Vagina (tissue), 2 donors: ENCODE measurements at regions not wholly inside any gene's neighbourhood (a gene's known extent, or its start where the extent isn't known, plus 50 kb on each side); places are given as distances from the start of the nearest gene placed in this dataset.

Experiments
- DNase-seq, 2 donors: peaks; one replicate each; pipeline ENCODE4 v3.0.0-alpha.2; 2017; ENCODE audit errors: extremely low spot score in 2 of 2
- H3K27ac ChIP-seq: fragments of 200-600 bp; sonication (generic); one replicate; pipeline ENCODE4 v1.5.1; 2019
- H3K27me3 ChIP-seq: fragments of 200-600 bp; sonication (generic); one replicate; pipeline ENCODE4 v1.5.1; 2019
- H3K36me3 ChIP-seq, 2 donors: fragments of 200-600 bp; sonication (generic); one replicate each; pipeline ENCODE4 v1.5.1; 2017 to 2019
- H3K4me1 ChIP-seq: fragments of 200-600 bp; sonication (generic); one replicate; pipeline ENCODE4 v1.5.1; 2019
- H3K4me3 ChIP-seq, 2 donors: fragments of 200-600 bp; sonication (generic); 1 replicate in 1 of 2; 2 replicates in 1 of 2; pipeline ENCODE4 v1.5.1; 2016 to 2019
- H3K9me3 ChIP-seq: fragments of 200-600 bp; sonication (generic); one replicate; pipeline ENCODE4 v1.5.1; 2019
- POLR2A ChIP-seq, 2 donors: fragments of 450-650 bp; IDR thresholded peaks; one replicate each; pipeline ENCODE4 v1.6.1; 2017; ENCODE audit warnings: antibody characterized with exemption in 2 of 2, mild to moderate bottlenecking in 2 of 2, moderate library complexity in 2 of 2
- POLR2AphosphoS5 ChIP-seq, 2 donors: sonication (generic); formaldehyde crosslinking; IDR thresholded peaks; one replicate each; pipeline ENCODE4 v1.9.0; 2017; ENCODE audit warnings: antibody characterized with exemption in 2 of 2, mild to moderate bottlenecking in 2 of 2, low read depth in 1 of 2; ENCODE audit not compliant: insufficient read depth in 1 of 2
- intact Hi-C: fragments of 100-400 bp; cut with DNase I; formaldehyde crosslinking; loops from one replicate; pipeline ENCODE4 v1.15.1; 2023
- TF ChIP-seq, protein P1 (sequence below), 3 experiments: fragments of 450-650 bp in 2 of 3; fragments of 200-600 bp in 1 of 3; sonication (generic) in 1 of 3; IDR thresholded peaks; one replicate each; pipeline ENCODE4 v1.5.1; 2017 to 2019; ENCODE audit warnings: antibody characterized with exemption in 3 of 3, mild to moderate bottlenecking in 2 of 3, moderate library complexity in 2 of 3

DNA sequence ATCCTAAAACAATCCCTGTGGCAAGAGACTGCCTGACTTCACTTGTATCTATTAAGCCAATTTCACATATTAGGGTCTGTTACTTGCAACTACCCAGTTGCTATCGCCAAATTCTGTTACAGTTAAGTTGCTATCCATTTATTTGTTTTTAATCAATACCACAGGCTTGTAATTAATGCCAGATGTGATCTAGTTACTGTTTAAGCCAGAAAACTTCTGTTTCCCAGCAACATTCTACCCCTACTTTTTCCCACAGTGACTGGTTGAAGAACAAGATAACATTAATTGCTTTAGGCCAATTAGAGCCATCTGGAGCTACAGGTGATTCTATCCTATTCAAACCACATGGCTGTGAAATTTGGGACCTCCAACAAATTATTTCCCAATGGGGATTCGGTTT is 131.3 kb downstream of the ALOX5 start:
- TF ChIP-seq POLR2AphosphoS5 (IDR thresholded peaks at IDR 0.05; ENCODE audit: insufficient read depth in 1 of 2, low read depth in 1 of 2) (no peak), POLR2A (IDR thresholded peaks at IDR 0.05) (no peak)
- TF ChIP-seq, protein P1, sequence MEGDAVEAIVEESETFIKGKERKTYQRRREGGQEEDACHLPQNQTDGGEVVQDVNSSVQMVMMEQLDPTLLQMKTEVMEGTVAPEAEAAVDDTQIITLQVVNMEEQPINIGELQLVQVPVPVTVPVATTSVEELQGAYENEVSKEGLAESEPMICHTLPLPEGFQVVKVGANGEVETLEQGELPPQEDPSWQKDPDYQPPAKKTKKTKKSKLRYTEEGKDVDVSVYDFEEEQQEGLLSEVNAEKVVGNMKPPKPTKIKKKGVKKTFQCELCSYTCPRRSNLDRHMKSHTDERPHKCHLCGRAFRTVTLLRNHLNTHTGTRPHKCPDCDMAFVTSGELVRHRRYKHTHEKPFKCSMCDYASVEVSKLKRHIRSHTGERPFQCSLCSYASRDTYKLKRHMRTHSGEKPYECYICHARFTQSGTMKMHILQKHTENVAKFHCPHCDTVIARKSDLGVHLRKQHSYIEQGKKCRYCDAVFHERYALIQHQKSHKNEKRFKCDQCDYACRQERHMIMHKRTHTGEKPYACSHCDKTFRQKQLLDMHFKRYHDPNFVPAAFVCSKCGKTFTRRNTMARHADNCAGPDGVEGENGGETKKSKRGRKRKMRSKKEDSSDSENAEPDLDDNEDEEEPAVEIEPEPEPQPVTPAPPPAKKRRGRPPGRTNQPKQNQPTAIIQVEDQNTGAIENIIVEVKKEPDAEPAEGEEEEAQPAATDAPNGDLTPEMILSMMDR (IDR thresholded peaks at IDR 0.05), result no peak
- no peaks in the 10 kb centered on the region for H3K9me3 ChIP-seq
- DNase-seq, result no peak
- H3K27me3 ChIP-seq, result no peaks in the 10 kb centered on the region
- no peak overlapping the region for H3K4me3 ChIP-seq
- H3K27ac ChIP-seq, result no peak overlapping the region
- no peaks in the 10 kb centered on the region for H3K4me1 ChIP-seq
- intact Hi-C loops, result no loop called here
- H3K36me3 ChIP-seq, result no peaks in the 10 kb centered on the region

DNA sequence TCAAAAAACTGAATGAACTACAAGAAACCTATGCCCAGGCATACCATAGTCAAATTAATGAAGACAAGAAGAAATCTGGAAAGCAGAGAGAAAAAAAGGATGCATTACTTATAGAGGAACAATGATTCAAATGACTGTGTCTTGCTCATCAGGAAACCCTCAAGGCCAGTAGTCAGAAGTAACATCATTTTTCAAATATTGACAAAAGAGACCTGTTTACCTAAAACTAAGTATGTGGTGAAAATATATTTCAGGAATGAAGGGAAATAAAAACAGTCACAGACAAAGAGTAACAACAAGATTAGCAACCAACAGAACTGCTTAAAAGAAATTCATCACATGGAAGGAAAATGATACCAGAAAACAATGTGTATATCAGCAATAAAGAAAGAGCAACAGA is 128.4 kb downstream of the ALOX5 start:
- DNase-seq, result no peak
- no peaks in the 10 kb centered on the region for H3K36me3 ChIP-seq
- TF ChIP-seq POLR2AphosphoS5 (IDR thresholded peaks at IDR 0.05; ENCODE audit: insufficient read depth in 1 of 2, low read depth in 1 of 2), result no peak
- TF ChIP-seq, protein P1 (IDR thresholded peaks at IDR 0.05), result no peak
- TF ChIP-seq POLR2A (IDR thresholded peaks at IDR 0.05), result no peak
- H3K4me1 ChIP-seq, result no peaks in the 10 kb centered on the region
- no peaks in the 10 kb centered on the region for H3K9me3 ChIP-seq
- no peaks in the 10 kb centered on the region for H3K27me3 ChIP-seq
- H3K4me3 ChIP-seq, result no peak overlapping the region
- H3K27ac ChIP-seq, result no peak overlapping the region
- intact Hi-C loops, result no loop called here

DNA sequence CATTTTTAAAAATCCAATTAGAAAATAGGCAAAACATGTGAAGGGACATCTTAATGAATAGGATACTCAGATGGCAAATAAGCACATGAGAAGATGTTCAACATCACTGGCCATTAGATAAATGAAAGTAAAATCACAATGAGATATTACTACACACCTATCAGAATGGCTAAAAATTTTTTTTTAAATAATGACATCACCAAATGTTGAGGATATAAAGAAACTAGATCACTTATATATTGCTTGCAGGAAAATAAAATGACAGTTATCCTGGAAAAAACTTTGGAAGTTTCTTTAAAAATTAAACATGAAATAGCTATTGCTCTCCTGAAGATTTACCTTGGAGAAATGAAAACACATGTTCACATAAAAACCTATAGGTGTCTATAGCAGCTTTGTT is 127.8 kb downstream of the ALOX5 start:
- H3K9me3 ChIP-seq, result no peaks in the 10 kb centered on the region
- H3K4me1 ChIP-seq, result no peaks in the 10 kb centered on the region
- H3K27ac ChIP-seq, result no peak overlapping the region
- DNase-seq, result no peak
- H3K4me3 ChIP-seq, result no peak overlapping the region
- TF ChIP-seq, protein P1 (IDR thresholded peaks at IDR 0.05), result no peak
- TF ChIP-seq POLR2AphosphoS5 (IDR thresholded peaks at IDR 0.05; ENCODE audit: insufficient read depth in 1 of 2, low read depth in 1 of 2) (no peak), POLR2A (IDR thresholded peaks at IDR 0.05) (no peak)
- intact Hi-C loops, result no loop called here
- H3K36me3 ChIP-seq, result no peaks in the 10 kb centered on the region
- no peaks in the 10 kb centered on the region for H3K27me3 ChIP-seq

DNA sequence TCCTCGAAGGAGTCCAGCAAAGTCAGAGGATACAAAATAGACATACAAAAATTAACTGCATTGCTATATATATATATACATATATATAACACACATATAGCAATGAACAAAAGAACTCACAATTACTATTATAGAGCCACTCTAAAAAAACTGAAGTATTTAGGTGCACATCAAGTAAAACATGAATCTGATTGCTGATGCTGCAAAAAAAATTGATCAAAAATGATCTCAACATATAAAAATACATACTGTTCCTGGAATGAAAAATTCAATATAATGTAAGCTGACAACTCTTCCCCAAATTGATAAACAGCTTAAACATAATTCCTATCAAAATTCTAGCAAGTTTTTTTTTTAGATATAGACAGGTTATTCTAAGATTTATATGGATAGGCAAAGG is 126.8 kb downstream of the ALOX5 start:
- Histone ChIP-seq H3K27ac (no peak overlapping the region), H3K36me3 (no peaks in the 10 kb centered on the region), H3K27me3 (no peaks in the 10 kb centered on the region), H3K4me3 (no peak overlapping the region), H3K9me3 (peaks cover 3% of the 10 kb centered on the region), H3K4me1 (no peaks in the 10 kb centered on the region)
- DNase-seq, result no peak
- TF ChIP-seq, protein P1 (IDR thresholded peaks at IDR 0.05), result no peak
- TF ChIP-seq POLR2A (IDR thresholded peaks at IDR 0.05) (no peak), POLR2AphosphoS5 (IDR thresholded peaks at IDR 0.05; ENCODE audit: insufficient read depth in 1 of 2, low read depth in 1 of 2) (no peak)
- intact Hi-C loops, result no loop called here

DNA sequence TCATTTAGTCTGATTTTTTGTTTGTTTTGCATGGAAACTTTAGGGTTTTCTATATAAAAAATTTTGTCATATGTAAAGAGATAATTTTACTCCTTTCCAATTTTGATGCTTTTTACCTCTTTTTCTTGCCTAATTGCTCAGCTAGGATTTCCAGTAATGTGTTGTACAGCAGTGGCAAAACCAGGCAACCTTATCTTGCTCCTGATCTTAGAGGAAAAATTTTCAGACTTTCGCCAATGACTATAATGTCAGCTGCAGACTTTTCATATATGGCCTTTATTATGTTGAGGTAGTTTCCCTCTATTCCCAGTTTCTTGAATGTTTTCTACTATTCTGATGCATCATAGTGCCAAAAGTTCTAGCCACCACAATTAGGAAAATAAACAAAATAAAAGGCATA is 126.3 kb downstream of the ALOX5 start:
- no peaks in the 10 kb centered on the region for H3K36me3 ChIP-seq
- H3K27ac ChIP-seq, result no peak overlapping the region
- intact Hi-C loops, result no loop called here
- no peak for DNase-seq
- TF ChIP-seq, protein P1 (IDR thresholded peaks at IDR 0.05), result no peak
- TF ChIP-seq POLR2AphosphoS5 (IDR thresholded peaks at IDR 0.05; ENCODE audit: insufficient read depth in 1 of 2, low read depth in 1 of 2) (no peak), POLR2A (IDR thresholded peaks at IDR 0.05) (no peak)
- no peaks in the 10 kb centered on the region for H3K27me3 ChIP-seq
- peaks cover 5% of the 10 kb centered on the region for H3K9me3 ChIP-seq
- no peak overlapping the region for H3K4me3 ChIP-seq
- H3K4me1 ChIP-seq, result no peaks in the 10 kb centered on the region
